Loucy (cell line): ENCODE measurements at regions not wholly inside any gene's neighbourhood (a gene's known extent, or its start where the extent isn't known, plus 50 kb on each side); places are given as distances from the start of the nearest gene placed in this dataset.

ENCODE experiments used
- H2AFZ ChIP-seq: fragments of 200-600 bp; sonication (generic); 2 replicates; pipeline ENCODE4 v1.6.0; 2016; ENCODE audit warnings: antibody characterized with exemption, mild to moderate bottlenecking, low read length, moderate library complexity
- H3F3A ChIP-seq: fragments of 200-600 bp; 2 replicates; pipeline ENCODE4 v1.6.0; 2016; ENCODE audit warnings: antibody characterized with exemption, low read depth, mild to moderate bottlenecking
- H3K27me3 ChIP-seq: fragments of 200-600 bp; sonication (generic); 2 replicates; pipeline ENCODE4 v1.6.1; 2014; ENCODE audit warnings: low read length, mild to moderate bottlenecking; ENCODE audit not compliant: insufficient read depth, poor library complexity, severe bottlenecking
- H3K36me3 ChIP-seq: fragments of 200-600 bp; sonication (generic); 2 replicates; pipeline ENCODE4 v1.6.1; 2016; ENCODE audit warnings: low read length; ENCODE audit not compliant: insufficient read depth
- H3K4me1 ChIP-seq: fragments of 200-600 bp; sonication (generic); 2 replicates; pipeline ENCODE4 v1.5.1; 2014; ENCODE audit warnings: low read length, mild to moderate bottlenecking; ENCODE audit not compliant: insufficient read depth, poor library complexity, severe bottlenecking
- H3K4me2 ChIP-seq: fragments of 200-600 bp; sonication (generic); 2 replicates; pipeline ENCODE4 v1.6.0; 2014; ENCODE audit warnings: antibody characterized with exemption, low read length, low read depth, mild to moderate bottlenecking; ENCODE audit not compliant: poor library complexity, severe bottlenecking
- H3K4me3 ChIP-seq: fragments of 200-600 bp; sonication (generic); 2 replicates; pipeline ENCODE4 v1.5.1; 2014; ENCODE audit warnings: low read length, mild to moderate bottlenecking, mixed read lengths; ENCODE audit not compliant: poor library complexity, severe bottlenecking
- H3K79me2 ChIP-seq: fragments of 200-600 bp; sonication (generic); 2 replicates; pipeline ENCODE4 v1.6.1; 2014; ENCODE audit warnings: low read length; ENCODE audit not compliant: insufficient read depth
- H3K9ac ChIP-seq: fragments of 200-600 bp; sonication (generic); 2 replicates; pipeline ENCODE4 v1.6.0; 2014; ENCODE audit warnings: mild to moderate bottlenecking, low read depth, low read length, moderate library complexity; ENCODE audit not compliant: poor library complexity, severe bottlenecking
- H3K9me2 ChIP-seq: fragments of 200-600 bp; sonication (generic); replicated peaks from 2 replicates; pipeline ENCODE4 v1.6.1; 2016; ENCODE audit warnings: low read depth, low read length, mixed read lengths
- H3K9me3 ChIP-seq: fragments of 200-600 bp; sonication (generic); 2 replicates; pipeline ENCODE4 v1.6.1; 2014; ENCODE audit warnings: mild to moderate bottlenecking, antibody characterized with exemption, low read length, low read depth; ENCODE audit not compliant: insufficient read depth
- H4K20me1 ChIP-seq: fragments of 200-600 bp; sonication (generic); 2 replicates; pipeline ENCODE4 v1.6.0; 2014; ENCODE audit warnings: antibody characterized with exemption, low read length, mild to moderate bottlenecking; ENCODE audit not compliant: insufficient read depth, poor library complexity, severe bottlenecking
- EZH2phosphoT487 ChIP-seq: fragments of 200-600 bp; IDR thresholded peaks from 2 replicates; pipeline ENCODE4 v1.6.1; 2018; ENCODE audit warnings: antibody characterized with exemption, mild to moderate bottlenecking, moderate library complexity, borderline replicate concordance
- TF ChIP-seq, protein P1 (sequence below): fragments of 200-600 bp; sonication (generic); conservative IDR thresholded peaks from 2 replicates; pipeline ENCODE4 v1.5.1; 2014; ENCODE audit warnings: mild to moderate bottlenecking, antibody characterized with exemption, low read length

DNA sequence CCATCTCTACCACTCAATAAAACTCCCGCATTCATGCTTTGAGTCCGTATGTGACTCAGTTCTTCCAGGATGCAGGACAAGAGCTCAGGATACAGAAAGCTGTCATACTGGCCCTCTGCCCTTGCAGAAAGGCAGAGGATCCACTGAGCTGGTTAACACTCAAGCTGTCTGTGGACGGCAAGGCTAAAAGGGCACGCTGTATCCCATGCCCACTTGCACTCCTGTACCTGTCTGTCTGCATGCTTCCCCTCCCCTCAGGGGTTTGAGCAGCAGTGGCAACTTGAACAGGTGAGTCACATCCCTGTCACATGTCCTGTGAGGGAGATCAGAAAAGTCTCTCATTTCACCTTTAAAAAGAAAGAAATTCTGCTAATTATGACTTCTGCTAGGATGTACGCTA, 293.8 kb downstream of the HS3ST3B1 start:
- H3K79me2 ChIP-seq: no peaks in the 10 kb centered on the region
- no peak overlapping the region for H3K9ac ChIP-seq
- H3K4me2 ChIP-seq: no peak overlapping the region
- no peaks in the 10 kb centered on the region for H3K4me1 ChIP-seq
- TF ChIP-seq EZH2phosphoT487: no peak
- TF ChIP-seq, protein P1, sequence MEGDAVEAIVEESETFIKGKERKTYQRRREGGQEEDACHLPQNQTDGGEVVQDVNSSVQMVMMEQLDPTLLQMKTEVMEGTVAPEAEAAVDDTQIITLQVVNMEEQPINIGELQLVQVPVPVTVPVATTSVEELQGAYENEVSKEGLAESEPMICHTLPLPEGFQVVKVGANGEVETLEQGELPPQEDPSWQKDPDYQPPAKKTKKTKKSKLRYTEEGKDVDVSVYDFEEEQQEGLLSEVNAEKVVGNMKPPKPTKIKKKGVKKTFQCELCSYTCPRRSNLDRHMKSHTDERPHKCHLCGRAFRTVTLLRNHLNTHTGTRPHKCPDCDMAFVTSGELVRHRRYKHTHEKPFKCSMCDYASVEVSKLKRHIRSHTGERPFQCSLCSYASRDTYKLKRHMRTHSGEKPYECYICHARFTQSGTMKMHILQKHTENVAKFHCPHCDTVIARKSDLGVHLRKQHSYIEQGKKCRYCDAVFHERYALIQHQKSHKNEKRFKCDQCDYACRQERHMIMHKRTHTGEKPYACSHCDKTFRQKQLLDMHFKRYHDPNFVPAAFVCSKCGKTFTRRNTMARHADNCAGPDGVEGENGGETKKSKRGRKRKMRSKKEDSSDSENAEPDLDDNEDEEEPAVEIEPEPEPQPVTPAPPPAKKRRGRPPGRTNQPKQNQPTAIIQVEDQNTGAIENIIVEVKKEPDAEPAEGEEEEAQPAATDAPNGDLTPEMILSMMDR: no peak
- no peak overlapping the region for H3K4me3 ChIP-seq
- peaks cover 10% of the 10 kb centered on the region; the same call in 1 of the 2 replicates for H3K9me3 ChIP-seq
- H3K36me3 ChIP-seq: no peaks in the 10 kb centered on the region
- no peaks in the 10 kb centered on the region for H3K27me3 ChIP-seq
- H4K20me1 ChIP-seq: no peaks in the 10 kb centered on the region
- no peaks in the 10 kb centered on the region for H3K9me2 ChIP-seq
- no peaks in the 10 kb centered on the region for H3F3A ChIP-seq
- no peak overlapping the region for H2AFZ ChIP-seq

DNA sequence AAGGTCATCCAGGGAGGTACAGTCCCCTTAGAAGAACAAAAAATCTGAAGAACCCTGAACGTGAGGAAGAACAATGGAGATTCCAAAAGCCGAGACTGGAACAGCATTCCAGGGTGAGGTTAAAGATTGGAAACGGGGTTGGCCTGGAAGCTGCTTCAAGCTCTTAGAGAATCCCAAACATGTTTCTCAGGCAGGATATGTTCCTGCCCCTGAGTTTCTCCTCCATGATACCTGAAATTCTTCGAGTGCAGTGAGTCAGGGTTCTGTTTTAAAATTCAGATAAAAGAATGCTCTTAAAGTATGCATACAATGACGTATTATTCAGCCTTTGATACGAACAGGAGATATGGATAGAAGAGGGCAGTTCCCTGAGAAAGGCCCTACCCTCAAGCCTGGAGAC, 293.1 kb downstream of the HS3ST3B1 start:
- peaks cover 10% of the 10 kb centered on the region; the same call in 1 of the 2 replicates for H3K9me3 ChIP-seq
- no peaks in the 10 kb centered on the region for H3K27me3 ChIP-seq
- no peaks in the 10 kb centered on the region for H3K36me3 ChIP-seq
- H3F3A ChIP-seq: no peaks in the 10 kb centered on the region
- H3K79me2 ChIP-seq: no peaks in the 10 kb centered on the region
- H3K4me1 ChIP-seq: no peaks in the 10 kb centered on the region
- H3K4me2 ChIP-seq: no peak overlapping the region
- H3K4me3 ChIP-seq: no peak overlapping the region
- H2AFZ ChIP-seq: no peak overlapping the region
- TF ChIP-seq, protein P1: no peak
- TF ChIP-seq EZH2phosphoT487: no peak
- H4K20me1 ChIP-seq: no peaks in the 10 kb centered on the region
- no peak overlapping the region for H3K9ac ChIP-seq
- no peaks in the 10 kb centered on the region for H3K9me2 ChIP-seq

DNA sequence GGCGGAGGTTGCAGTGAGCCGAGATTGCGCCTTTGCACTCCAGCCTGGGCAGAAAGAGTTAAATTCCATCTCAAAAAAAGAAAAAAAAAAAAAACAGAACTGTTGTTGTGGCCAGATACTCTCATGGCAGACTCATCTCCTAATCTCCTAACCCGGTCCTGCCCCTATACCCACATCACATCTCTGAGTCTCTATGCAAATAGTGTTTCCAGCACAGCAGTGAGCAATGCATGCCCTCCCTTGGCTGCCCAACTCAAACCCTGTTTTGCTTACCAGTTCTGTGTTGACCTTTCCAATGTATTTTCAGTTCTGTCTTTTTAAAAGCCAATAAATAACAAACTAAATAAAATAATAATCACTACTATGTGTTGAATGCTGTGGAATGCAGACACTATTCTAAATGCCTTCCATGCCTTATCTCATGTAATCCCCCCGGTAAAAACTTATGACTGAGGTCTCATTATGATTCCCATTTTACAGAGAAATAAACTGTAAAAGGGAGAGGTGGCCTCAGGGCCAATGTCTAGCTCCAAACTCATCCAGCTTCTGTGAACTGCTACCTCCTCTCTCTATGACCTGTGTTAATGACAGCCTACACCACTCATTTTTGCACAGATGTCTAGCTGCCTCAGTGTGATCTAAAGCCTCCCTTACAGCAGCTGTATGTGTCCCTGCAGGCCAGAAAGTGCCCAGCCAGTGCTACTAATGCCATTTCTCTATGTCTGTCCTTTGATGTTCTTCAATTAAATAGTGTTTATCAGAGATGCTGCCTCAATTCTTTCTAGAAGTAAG, 289.8 kb downstream of the HS3ST3B1 start:
- peaks cover 10% of the 10 kb centered on the region; the same call in 1 of the 2 replicates for H3K9me3 ChIP-seq
- no peak overlapping the region for H3K4me3 ChIP-seq
- no peak overlapping the region for H3K4me2 ChIP-seq
- H3K4me1 ChIP-seq: no peaks in the 10 kb centered on the region
- no peak overlapping the region for H3K9ac ChIP-seq
- TF ChIP-seq, protein P1: no peak
- TF ChIP-seq EZH2phosphoT487: no peak
- H3F3A ChIP-seq: no peaks in the 10 kb centered on the region
- no peaks in the 10 kb centered on the region for H4K20me1 ChIP-seq
- H3K9me2 ChIP-seq: no peaks in the 10 kb centered on the region
- no peak overlapping the region for H2AFZ ChIP-seq
- H3K27me3 ChIP-seq: no peaks in the 10 kb centered on the region
- H3K36me3 ChIP-seq: no peaks in the 10 kb centered on the region
- no peaks in the 10 kb centered on the region for H3K79me2 ChIP-seq
